Testis (tissue), 2 donors: ENCODE measurements at regions not wholly inside any gene's neighbourhood (a gene's known extent, or its start where the extent isn't known, plus 50 kb on each side); places are given as distances from the start of the nearest gene placed in this dataset.

Source experiments
- CTCF ChIP-seq, 3 experiments: fragments of 450-650 bp in 2 of 3; fragments of 200-600 bp in 1 of 3; sonication (generic) in 1 of 3; IDR thresholded peaks; one replicate each; pipeline ENCODE4 v1.5.1; 2016 to 2019; ENCODE audit warnings: antibody characterized with exemption in 3 of 3, mild to moderate bottlenecking in 2 of 3, moderate library complexity in 1 of 3
- POLR2A ChIP-seq: fragments of 450-650 bp; IDR thresholded peaks from one replicate; pipeline ENCODE4 v1.6.1; 2017; ENCODE audit warnings: antibody characterized with exemption, mild to moderate bottlenecking, moderate library complexity

GRCh38 chr20:30815577-30816181, 441.8 kb upstream of the DEFB115 start:
- no peak for TF ChIP-seq POLR2A
- TF ChIP-seq CTCF (IDR thresholded peaks at IDR 0.05) = no peak
